OCI-LY3 (cell line): ENCODE measurements at regions not wholly inside any gene's neighbourhood (a gene's known extent, or its start where the extent isn't known, plus 50 kb on each side); places are given as distances from the start of the nearest gene placed in this dataset.

Experiments
- H2AFZ ChIP-seq: fragments of 200-600, 300-600 bp; shearing (Covaris generic); 2 replicates; pipeline ENCODE4 v1.6.0; 2014; ENCODE audit warnings: antibody characterized with exemption, low read depth, low read length
- H3K27ac ChIP-seq: fragments of 200-600, 300-600 bp; sonication (generic); 2 replicates; pipeline ENCODE4 v1.5.1; 2014; ENCODE audit warnings: mild to moderate bottlenecking, low read length, moderate library complexity, mixed read lengths
- H3K27me3 ChIP-seq: fragments of 200-600, 300-600 bp; sonication (generic); 2 replicates; pipeline ENCODE4 v1.6.1; 2014; ENCODE audit warnings: low read depth, low read length, mixed read lengths
- H3K36me3 ChIP-seq: fragments of 200-600, 300-600 bp; sonication (generic); replicated peaks from 2 replicates; pipeline ENCODE3; 2014; ENCODE audit warnings: low read depth, low read length, mixed read lengths
- H3K4me1 ChIP-seq: fragments of 300-600, 200-600 bp; sonication (generic); 2 replicates; pipeline ENCODE4 v1.6.1; 2014; ENCODE audit warnings: low read length, mixed read lengths
- H3K4me2 ChIP-seq: fragments of 200-600, 300-600 bp; sonication (generic); 2 replicates; pipeline ENCODE4 v1.6.1; 2014; ENCODE audit warnings: low read length, mixed read lengths
- H3K4me3 ChIP-seq: fragments of 300-600, 200-600 bp; sonication (generic); 2 replicates; pipeline ENCODE4 v1.5.1; 2014; ENCODE audit warnings: antibody characterized with exemption, mild to moderate bottlenecking, low read length, moderate library complexity
- H3K79me2 ChIP-seq: fragments of 300-600, 200-600 bp; shearing (Covaris generic); 2 replicates; pipeline ENCODE4 v1.6.1; 2014; ENCODE audit warnings: mild to moderate bottlenecking, low read length, mixed read lengths
- H3K9ac ChIP-seq: fragments of 300-600, 200-600 bp; shearing (Covaris generic); 2 replicates; pipeline ENCODE4 v1.6.0; 2014; ENCODE audit warnings: mild to moderate bottlenecking, low read length, moderate library complexity
- H3K9me3 ChIP-seq: fragments of 200-600, 300-600 bp; shearing (Covaris generic); 2 replicates; pipeline ENCODE4 v1.6.1; 2014; ENCODE audit warnings: low read length, mixed read lengths; ENCODE audit not compliant: insufficient read depth
- H4K20me1 ChIP-seq: fragments of 200-600, 300-600 bp; sonication (generic); 2 replicates; pipeline ENCODE4 v1.6.1; 2016; ENCODE audit warnings: low read length, mixed read lengths; ENCODE audit not compliant: insufficient read depth
- CTCF ChIP-seq: fragments of 200-600, 300-600 bp; sonication (generic); IDR thresholded peaks from 2 replicates; pipeline ENCODE4 v1.5.1; 2014; ENCODE audit warnings: antibody characterized with exemption, low read length, low read depth
- EZH2phosphoT487 ChIP-seq: fragments of 200-600 bp; shearing (Covaris generic); IDR thresholded peaks from 2 replicates; pipeline ENCODE4 v1.6.1; 2018; ENCODE audit warnings: antibody characterized with exemption, mixed run types, low read depth

- no peaks in the 10 kb centered on the region for H4K20me1 ChIP-seq
- no peak overlapping the region for H3K9ac ChIP-seq
- no peaks in the 10 kb centered on the region for H3K36me3 ChIP-seq
- H3K4me3 ChIP-seq: no peak overlapping the region
- TF ChIP-seq EZH2phosphoT487 (no peak), CTCF (no peak)
- no peak overlapping the region for H3K27ac ChIP-seq
- H3K4me1 ChIP-seq: peaks cover 4% of the 10 kb centered on the region; the same call in 1 of the 2 replicates
- no peaks in the 10 kb centered on the region for H3K27me3 ChIP-seq
- peaks cover 11% of the 10 kb centered on the region; the same call in 1 of the 2 replicates for H3K9me3 ChIP-seq
- H3K4me2 ChIP-seq: no peak overlapping the region
- no peak overlapping the region for H2AFZ ChIP-seq
- H3K79me2 ChIP-seq: no peaks in the 10 kb centered on the region
Observed at GRCh38 chr4:56267558-56267957, 119.7 kb downstream of the AASDH start.

GRCh38 chr4:56264873-56265272 is 122.4 kb downstream of the AASDH start:
- H3K4me3 ChIP-seq: no peak overlapping the region
- no peaks in the 10 kb centered on the region for H3K4me1 ChIP-seq
- H3K4me2 ChIP-seq: no peak overlapping the region
- no peaks in the 10 kb centered on the region for H3K36me3 ChIP-seq
- no peak overlapping the region for H3K9ac ChIP-seq
- no peak overlapping the region for H3K27ac ChIP-seq
- TF ChIP-seq CTCF (no peak), EZH2phosphoT487 (no peak)
- H2AFZ ChIP-seq: no peak overlapping the region
- H4K20me1 ChIP-seq: no peaks in the 10 kb centered on the region
- H3K27me3 ChIP-seq: no peaks in the 10 kb centered on the region
- no peaks in the 10 kb centered on the region for H3K79me2 ChIP-seq
- H3K9me3 ChIP-seq: peaks cover 11% of the 10 kb centered on the region; the same call in 1 of the 2 replicates

- no peak overlapping the region for H3K4me2 ChIP-seq
Observed at GRCh38 chr4:56261027-56261426, 126.3 kb downstream of the AASDH start.

GRCh38 chr4:56260320-56260719 is 127.0 kb downstream of the AASDH start:
- no peak for TF ChIP-seq CTCF
- no peak for TF ChIP-seq EZH2phosphoT487
- H3K79me2 ChIP-seq: no peaks in the 10 kb centered on the region
- no peaks in the 10 kb centered on the region for H3K27me3 ChIP-seq
- H4K20me1 ChIP-seq: no peaks in the 10 kb centered on the region
- H3K27ac ChIP-seq: no peak overlapping the region
- peaks cover 11% of the 10 kb centered on the region; the same call in 1 of the 2 replicates for H3K9me3 ChIP-seq
- no peak overlapping the region for H2AFZ ChIP-seq
- no peaks in the 10 kb centered on the region for H3K4me1 ChIP-seq
- H3K4me2 ChIP-seq: no peak overlapping the region
- H3K9ac ChIP-seq: no peak overlapping the region
- no peaks in the 10 kb centered on the region for H3K36me3 ChIP-seq
- no peak overlapping the region for H3K4me3 ChIP-seq

More at GRCh38 chr4:56261027-56261426, 126.3 kb downstream of the AASDH start:
- no peaks in the 10 kb centered on the region for H3K36me3 ChIP-seq
- no peaks in the 10 kb centered on the region for H3K27me3 ChIP-seq
- no peak for TF ChIP-seq EZH2phosphoT487
- H3K4me3 ChIP-seq: no peak overlapping the region
- H3K9ac ChIP-seq: no peak overlapping the region
- H3K4me1 ChIP-seq: no peaks in the 10 kb centered on the region
- no peak overlapping the region for H2AFZ ChIP-seq
- no peak overlapping the region for H3K27ac ChIP-seq
- no peaks in the 10 kb centered on the region for H3K79me2 ChIP-seq
- peaks cover 11% of the 10 kb centered on the region; the same call in 1 of the 2 replicates for H3K9me3 ChIP-seq
- H4K20me1 ChIP-seq: no peaks in the 10 kb centered on the region

GRCh38 chr4:56259655-56260054 is 127.6 kb downstream of the AASDH start:
- no peak overlapping the region for H3K4me3 ChIP-seq
- no peak overlapping the region for H3K27ac ChIP-seq
- no peaks in the 10 kb centered on the region for H3K79me2 ChIP-seq
- no peak overlapping the region for H2AFZ ChIP-seq
- no peaks in the 10 kb centered on the region for H3K36me3 ChIP-seq
- no peak overlapping the region for H3K4me2 ChIP-seq
- H3K9ac ChIP-seq: no peak overlapping the region
- H4K20me1 ChIP-seq: no peaks in the 10 kb centered on the region
- TF ChIP-seq EZH2phosphoT487: no peak
- TF ChIP-seq CTCF: no peak
- H3K27me3 ChIP-seq: no peaks in the 10 kb centered on the region
- no peaks in the 10 kb centered on the region for H3K4me1 ChIP-seq
- H3K9me3 ChIP-seq: peaks cover 11% of the 10 kb centered on the region; the same call in 1 of the 2 replicates
